ENCODE measurements at regions not wholly inside any gene's neighbourhood (a gene's known extent, or its start where the extent isn't known, plus 50 kb on each side); places are given as distances from the start of the nearest gene placed in this dataset.

- Histone ChIP-seq H3K27ac (ENCODE audit: control insufficient read depth, insufficient read depth, low read length) (no peak overlapping the region), H3K4me2 (ENCODE audit: control insufficient read depth, extremely low read depth, insufficient read depth, low read depth, low read length) (no peak overlapping the region), H3K27me3 (ENCODE audit: control insufficient read depth, extremely low read depth, insufficient read depth, low read length) (no peaks in the 10 kb centered on the region), H4K20me1 (ENCODE audit: control insufficient read depth, extremely low read depth, insufficient read depth, low read length) (no peaks in the 10 kb centered on the region), H3K4me1 (ENCODE audit: control insufficient read depth, extremely low read depth, insufficient read depth, low read length) (no peaks in the 10 kb centered on the region), H3K9me1 (ENCODE audit: control insufficient read depth, extremely low read depth, insufficient read depth, low read length) (no peaks in the 10 kb centered on the region), H3K36me3 (ENCODE audit: control insufficient read depth in 2 of 2, extremely low read depth in 1 of 2, insufficient read depth in 2 of 2, low read length in 2 of 2) (no peaks in the 10 kb centered on the region), H3K4me3 (ENCODE audit: control insufficient read depth in 2 of 3, extremely low read depth in 1 of 3, insufficient read depth in 2 of 3, low read depth in 1 of 3, low read length in 3 of 3) (no peak overlapping the region), H3K79me2 (ENCODE audit: control insufficient read depth, insufficient read depth, low read length) (no peaks in the 10 kb centered on the region), H3K9ac (ENCODE audit: control insufficient read depth, extremely low read depth, insufficient read depth, low read length) (no peak overlapping the region), H3K9me3 (ENCODE audit: control insufficient read depth, low read depth, low read length) (no peaks in the 10 kb centered on the region), H2AFZ (ENCODE audit: control insufficient read depth, low read length) (no peak overlapping the region)
- dilution Hi-C loops (cut with MboI; ENCODE audit: extremely low pct_ligation_motif_present, low sequenced_read_pairs), result no loop called here
- TF ChIP-seq EZH2 (IDR thresholded peaks at IDR 0.05; ENCODE audit: low read length), result no peak
- TF ChIP-seq, protein P1, sequence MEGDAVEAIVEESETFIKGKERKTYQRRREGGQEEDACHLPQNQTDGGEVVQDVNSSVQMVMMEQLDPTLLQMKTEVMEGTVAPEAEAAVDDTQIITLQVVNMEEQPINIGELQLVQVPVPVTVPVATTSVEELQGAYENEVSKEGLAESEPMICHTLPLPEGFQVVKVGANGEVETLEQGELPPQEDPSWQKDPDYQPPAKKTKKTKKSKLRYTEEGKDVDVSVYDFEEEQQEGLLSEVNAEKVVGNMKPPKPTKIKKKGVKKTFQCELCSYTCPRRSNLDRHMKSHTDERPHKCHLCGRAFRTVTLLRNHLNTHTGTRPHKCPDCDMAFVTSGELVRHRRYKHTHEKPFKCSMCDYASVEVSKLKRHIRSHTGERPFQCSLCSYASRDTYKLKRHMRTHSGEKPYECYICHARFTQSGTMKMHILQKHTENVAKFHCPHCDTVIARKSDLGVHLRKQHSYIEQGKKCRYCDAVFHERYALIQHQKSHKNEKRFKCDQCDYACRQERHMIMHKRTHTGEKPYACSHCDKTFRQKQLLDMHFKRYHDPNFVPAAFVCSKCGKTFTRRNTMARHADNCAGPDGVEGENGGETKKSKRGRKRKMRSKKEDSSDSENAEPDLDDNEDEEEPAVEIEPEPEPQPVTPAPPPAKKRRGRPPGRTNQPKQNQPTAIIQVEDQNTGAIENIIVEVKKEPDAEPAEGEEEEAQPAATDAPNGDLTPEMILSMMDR (optimal IDR thresholded peaks at IDR 0.05 in 1 of 3, IDR thresholded peaks at IDR 0.05 in 1 of 3, conservative IDR thresholded peaks at IDR 0.05 in 1 of 3; ENCODE audit: extremely low read depth in 1 of 3, insufficient read depth in 2 of 3, low read length in 3 of 3), result no peak
- no peak for DNase-seq (ENCODE audit: low read depth, low spot score)
- no peak for FAIRE-seq
Measured at GRCh38 chr16:64253096-64253495, 868.8 kb downstream of the CDH11 start.

GRCh38 chr16:64251742-64252141, 870.1 kb downstream of the CDH11 start:
- H3K4me1 ChIP-seq (ENCODE audit: control insufficient read depth, extremely low read depth, insufficient read depth, low read length), result no peaks in the 10 kb centered on the region
- H3K27ac ChIP-seq (ENCODE audit: control insufficient read depth, insufficient read depth, low read length), result no peak overlapping the region
- TF ChIP-seq, protein P1 (optimal IDR thresholded peaks at IDR 0.05 in 1 of 3, IDR thresholded peaks at IDR 0.05 in 1 of 3, conservative IDR thresholded peaks at IDR 0.05 in 1 of 3; ENCODE audit: extremely low read depth in 1 of 3, insufficient read depth in 2 of 3, low read length in 3 of 3), result no peak
- no peak for TF ChIP-seq EZH2 (IDR thresholded peaks at IDR 0.05; ENCODE audit: low read length)
- H4K20me1 ChIP-seq (ENCODE audit: control insufficient read depth, extremely low read depth, insufficient read depth, low read length), result no peaks in the 10 kb centered on the region
- no peak overlapping the region for H2AFZ ChIP-seq (ENCODE audit: control insufficient read depth, low read length)
- H3K36me3 ChIP-seq (ENCODE audit: control insufficient read depth in 2 of 2, extremely low read depth in 1 of 2, insufficient read depth in 2 of 2, low read length in 2 of 2), result no peaks in the 10 kb centered on the region
- H3K9me3 ChIP-seq (ENCODE audit: control insufficient read depth, low read depth, low read length), result no peaks in the 10 kb centered on the region
- FAIRE-seq (no peak), DNase-seq (ENCODE audit: low read depth, low spot score) (no peak)
- H3K4me3 ChIP-seq (ENCODE audit: control insufficient read depth in 2 of 3, extremely low read depth in 1 of 3, insufficient read depth in 2 of 3, low read depth in 1 of 3, low read length in 3 of 3), result no peak overlapping the region
- no peaks in the 10 kb centered on the region for H3K9me1 ChIP-seq (ENCODE audit: control insufficient read depth, extremely low read depth, insufficient read depth, low read length)
- dilution Hi-C loops (cut with MboI; ENCODE audit: extremely low pct_ligation_motif_present, low sequenced_read_pairs), result no loop called here
- no peak overlapping the region for H3K4me2 ChIP-seq (ENCODE audit: control insufficient read depth, extremely low read depth, insufficient read depth, low read depth, low read length)
- no peak overlapping the region for H3K9ac ChIP-seq (ENCODE audit: control insufficient read depth, extremely low read depth, insufficient read depth, low read length)
- H3K79me2 ChIP-seq (ENCODE audit: control insufficient read depth, insufficient read depth, low read length), result no peaks in the 10 kb centered on the region
- no peaks in the 10 kb centered on the region for H3K27me3 ChIP-seq (ENCODE audit: control insufficient read depth, extremely low read depth, insufficient read depth, low read length)

All from keratinocyte (primary cell).